GM23338 (cell line): ENCODE measurements at regions not wholly inside any gene's neighbourhood (a gene's known extent, or its start where the extent isn't known, plus 50 kb on each side); places are given as distances from the start of the nearest gene placed in this dataset.

ENCODE experiments used
- CREB1 ChIP-seq: fragments of 250-450 bp; sonication (Bioruptor Pico); IDR thresholded peaks from 2 replicates; pipeline ENCODE4 v1.5.0; 2020; ENCODE audit warnings: low read depth, mild to moderate bottlenecking, moderate library complexity
- EZH2 ChIP-seq: fragments of 200-600 bp; sonication (generic); IDR thresholded peaks from one replicate; pipeline ENCODE4 v1.8.0; 2017; ENCODE audit warnings: antibody characterized with exemption, mild to moderate bottlenecking, low read depth; ENCODE audit not compliant: unreplicated experiment
- NANOG ChIP-seq: IDR thresholded peaks from 2 replicates; pipeline ENCODE4 v1.6.1; 2016; ENCODE audit warnings: antibody characterized with exemption, borderline replicate concordance
- POLR2AphosphoS5 ChIP-seq: IDR thresholded peaks from 2 replicates; pipeline ENCODE4 v1.6.1; 2016; ENCODE audit warnings: antibody characterized with exemption, low read depth
- ZNF331 ChIP-seq: fragments of 250-450 bp; sonication (Bioruptor Pico); IDR thresholded peaks from 2 replicates; pipeline ENCODE4 v1.5.0; 2020; ENCODE audit warnings: low read depth, mild to moderate bottlenecking, moderate library complexity
- TF ChIP-seq, protein P1 (sequence below), 2 experiments: fragments of 200-600 bp in 1 of 2; sonication (generic) in 1 of 2; conservative IDR thresholded peaks; 2 replicates each; pipeline versions ENCODE4 v1.5.1 to v1.6.1; 2016 to 2017; ENCODE audit warnings: antibody characterized with exemption in 2 of 2, low read depth in 2 of 2, mild to moderate bottlenecking in 2 of 2, moderate library complexity in 1 of 2
- TF ChIP-seq, protein P2 (sequence below): IDR thresholded peaks from one replicate; pipeline ENCODE4 v1.6.1; 2018; ENCODE audit warnings: antibody characterized with exemption; ENCODE audit not compliant: unreplicated experiment

GRCh38 chr2:238561230-238561629 lies 134.5 kb downstream of the ASB1 start:
- TF ChIP-seq, protein P1, sequence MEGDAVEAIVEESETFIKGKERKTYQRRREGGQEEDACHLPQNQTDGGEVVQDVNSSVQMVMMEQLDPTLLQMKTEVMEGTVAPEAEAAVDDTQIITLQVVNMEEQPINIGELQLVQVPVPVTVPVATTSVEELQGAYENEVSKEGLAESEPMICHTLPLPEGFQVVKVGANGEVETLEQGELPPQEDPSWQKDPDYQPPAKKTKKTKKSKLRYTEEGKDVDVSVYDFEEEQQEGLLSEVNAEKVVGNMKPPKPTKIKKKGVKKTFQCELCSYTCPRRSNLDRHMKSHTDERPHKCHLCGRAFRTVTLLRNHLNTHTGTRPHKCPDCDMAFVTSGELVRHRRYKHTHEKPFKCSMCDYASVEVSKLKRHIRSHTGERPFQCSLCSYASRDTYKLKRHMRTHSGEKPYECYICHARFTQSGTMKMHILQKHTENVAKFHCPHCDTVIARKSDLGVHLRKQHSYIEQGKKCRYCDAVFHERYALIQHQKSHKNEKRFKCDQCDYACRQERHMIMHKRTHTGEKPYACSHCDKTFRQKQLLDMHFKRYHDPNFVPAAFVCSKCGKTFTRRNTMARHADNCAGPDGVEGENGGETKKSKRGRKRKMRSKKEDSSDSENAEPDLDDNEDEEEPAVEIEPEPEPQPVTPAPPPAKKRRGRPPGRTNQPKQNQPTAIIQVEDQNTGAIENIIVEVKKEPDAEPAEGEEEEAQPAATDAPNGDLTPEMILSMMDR (conservative IDR thresholded peaks at IDR 0.05; ENCODE audit: low read depth in 2 of 2), result no peak
- no peak for TF ChIP-seq POLR2AphosphoS5
- no peak for TF ChIP-seq EZH2
- no peak for TF ChIP-seq ZNF331
- no peak for TF ChIP-seq NANOG
- TF ChIP-seq, protein P2, sequence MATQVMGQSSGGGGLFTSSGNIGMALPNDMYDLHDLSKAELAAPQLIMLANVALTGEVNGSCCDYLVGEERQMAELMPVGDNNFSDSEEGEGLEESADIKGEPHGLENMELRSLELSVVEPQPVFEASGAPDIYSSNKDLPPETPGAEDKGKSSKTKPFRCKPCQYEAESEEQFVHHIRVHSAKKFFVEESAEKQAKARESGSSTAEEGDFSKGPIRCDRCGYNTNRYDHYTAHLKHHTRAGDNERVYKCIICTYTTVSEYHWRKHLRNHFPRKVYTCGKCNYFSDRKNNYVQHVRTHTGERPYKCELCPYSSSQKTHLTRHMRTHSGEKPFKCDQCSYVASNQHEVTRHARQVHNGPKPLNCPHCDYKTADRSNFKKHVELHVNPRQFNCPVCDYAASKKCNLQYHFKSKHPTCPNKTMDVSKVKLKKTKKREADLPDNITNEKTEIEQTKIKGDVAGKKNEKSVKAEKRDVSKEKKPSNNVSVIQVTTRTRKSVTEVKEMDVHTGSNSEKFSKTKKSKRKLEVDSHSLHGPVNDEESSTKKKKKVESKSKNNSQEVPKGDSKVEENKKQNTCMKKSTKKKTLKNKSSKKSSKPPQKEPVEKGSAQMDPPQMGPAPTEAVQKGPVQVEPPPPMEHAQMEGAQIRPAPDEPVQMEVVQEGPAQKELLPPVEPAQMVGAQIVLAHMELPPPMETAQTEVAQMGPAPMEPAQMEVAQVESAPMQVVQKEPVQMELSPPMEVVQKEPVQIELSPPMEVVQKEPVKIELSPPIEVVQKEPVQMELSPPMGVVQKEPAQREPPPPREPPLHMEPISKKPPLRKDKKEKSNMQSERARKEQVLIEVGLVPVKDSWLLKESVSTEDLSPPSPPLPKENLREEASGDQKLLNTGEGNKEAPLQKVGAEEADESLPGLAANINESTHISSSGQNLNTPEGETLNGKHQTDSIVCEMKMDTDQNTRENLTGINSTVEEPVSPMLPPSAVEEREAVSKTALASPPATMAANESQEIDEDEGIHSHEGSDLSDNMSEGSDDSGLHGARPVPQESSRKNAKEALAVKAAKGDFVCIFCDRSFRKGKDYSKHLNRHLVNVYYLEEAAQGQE, result no peak
- no peak for TF ChIP-seq CREB1
